Stomach (tissue), 4 donors: ENCODE measurements at regions not wholly inside any gene's neighbourhood (a gene's known extent, or its start where the extent isn't known, plus 50 kb on each side); places are given as distances from the start of the nearest gene placed in this dataset.

ENCODE experiments used
- CTCF ChIP-seq, 7 experiments: fragments of 450-650 bp in 4 of 7; fragments of 200-600 bp in 3 of 7; sonication (generic) in 3 of 7; IDR thresholded peaks; one replicate each; pipeline ENCODE4 v1.5.1; 2016 to 2019; ENCODE audit warnings: antibody characterized with exemption in 7 of 7, control low read depth in 2 of 7, mild to moderate bottlenecking in 1 of 7
- EP300 ChIP-seq: sonication (generic); formaldehyde crosslinking; IDR thresholded peaks from one replicate; pipeline ENCODE4 v1.6.1; 2017; ENCODE audit warnings: antibody characterized with exemption
- POLR2A ChIP-seq, 4 donors: fragments of 450-650 bp; IDR thresholded peaks; one replicate each; pipeline ENCODE4 v1.6.1; 2016; ENCODE audit warnings: antibody characterized with exemption in 4 of 4, control low read depth in 2 of 4, mild to moderate bottlenecking in 1 of 4, moderate library complexity in 1 of 4
- POLR2AphosphoS5 ChIP-seq, 3 donors: sonication (generic); formaldehyde crosslinking; IDR thresholded peaks; one replicate each; pipeline ENCODE4 v1.6.1; 2016; ENCODE audit warnings: antibody characterized with exemption in 3 of 3

DNA sequence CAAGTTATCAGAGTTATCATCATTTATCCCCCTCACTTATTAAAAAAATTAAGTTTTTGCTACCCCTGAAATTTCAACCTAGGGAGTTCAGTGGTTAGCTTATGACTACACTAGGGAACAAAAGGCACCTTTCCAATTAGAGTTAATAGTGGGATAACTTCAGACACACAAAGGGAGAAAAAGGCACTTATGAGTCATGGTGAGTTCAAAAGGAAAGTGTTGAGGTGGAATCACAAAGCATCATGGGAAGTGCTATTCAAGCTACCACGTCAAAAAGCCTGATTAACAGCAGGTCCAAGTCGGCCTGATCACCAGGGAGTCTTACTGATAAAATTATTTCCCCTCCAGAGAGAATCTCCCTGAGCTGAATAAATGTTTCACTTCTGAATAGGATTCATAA, 165.7 kb downstream of the C7orf25 start:
- TF ChIP-seq EP300 (no peak), POLR2A (IDR thresholded peaks at IDR 0.05) (no peak), CTCF (IDR thresholded peaks at IDR 0.05) (no peak), POLR2AphosphoS5 (IDR thresholded peaks at IDR 0.05) (no peak)
